ENCODE measurements at regions not wholly inside any gene's neighbourhood (a gene's known extent, or its start where the extent isn't known, plus 50 kb on each side); places are given as distances from the start of the nearest gene placed in this dataset.
"Not testable (repeated sequence)": the region's sequence is repeated elsewhere in the genome, so short reads cannot be mapped to it uniquely, and the experiment has no call there.

- H3K27me3 ChIP-seq (ENCODE audit: control insufficient read depth, insufficient read depth, low read length), result peaks cover 10% of the 10 kb centered on the region
- ChIA-PET POLR2A (ENCODE audit: unreplicated experiment) (no interaction called here), CTCF (no interaction called here)
- intact Hi-C loops (cut with micrococcal nuclease), result no loop called here
- H2AK5ac ChIP-seq (ENCODE audit: low read depth, low read length), result no peak overlapping the region
- no peaks in the 10 kb centered on the region for H4K20me1 ChIP-seq (ENCODE audit: insufficient read depth, low read length)
- in situ Hi-C loops (cut with MboI; ENCODE audit: low sequenced_read_pairs), result no loop called here
- H3K79me1 ChIP-seq (ENCODE audit: low read depth in 1 of 2, low read length in 2 of 2), result no peaks in the 10 kb centered on the region
- H3K9me1 ChIP-seq (ENCODE audit: insufficient read depth, low read length), result no peaks in the 10 kb centered on the region
- H2BK120ac ChIP-seq (ENCODE audit: low read depth, low read length), result no peak overlapping the region
- no peak overlapping the region for H4K5ac ChIP-seq (ENCODE audit: low read depth, low read length)
- H3K4me1 ChIP-seq (ENCODE audit: control insufficient read depth, insufficient read depth, low read length), result no peaks in the 10 kb centered on the region
- WGBS, 2 experiments (ENCODE audit: extremely low coverage in 2 of 2, insufficient read length in 1 of 2), result no CpG with 5 or more reads among the region's 4 CpGs
- no peaks in the 10 kb centered on the region for H3K9me3 ChIP-seq (ENCODE audit: control insufficient read depth, insufficient read depth, low read length)
- no peak overlapping the region for H3K27ac ChIP-seq (ENCODE audit: insufficient read depth, low read length)
- H2AFZ ChIP-seq (replicated peaks; ENCODE audit: low read length, poor library complexity), result no peak overlapping the region
- no peak overlapping the region for H2BK20ac ChIP-seq (ENCODE audit: low read depth, low read length)
- H2BK15ac ChIP-seq (ENCODE audit: low read depth, low read length), result no peak overlapping the region
- no peak overlapping the region for H3K18ac ChIP-seq (ENCODE audit: low read depth, low read length)
- H2BK5ac ChIP-seq (ENCODE audit: low read depth, low read length, poor library complexity, severe bottlenecking), result no peak overlapping the region
- DNase-seq, result no peak
- H3K23ac ChIP-seq (ENCODE audit: low read depth, low read length), result no peak overlapping the region
- dilution Hi-C loops (cut with HindIII; ENCODE audit: low sequenced_read_pairs, unreplicated experiment), result no loop called here
- H3K36me3 ChIP-seq (ENCODE audit: control insufficient read depth, insufficient read depth, low read length), result no peaks in the 10 kb centered on the region
- H4K91ac ChIP-seq (ENCODE audit: insufficient read depth, low read depth, low read length), result no peak overlapping the region
- TF ChIP-seq RFX5 (IDR thresholded peaks at IDR 0.05; ENCODE audit: low read depth, low read length), result no peak
- no peak for TF ChIP-seq USF2 (IDR thresholded peaks at IDR 0.05; ENCODE audit: low read depth, low read length)
- TF ChIP-seq FOS (IDR thresholded peaks at IDR 0.05; ENCODE audit: low read depth, low read length), result no peak
- no peak for TF ChIP-seq SMC3 (IDR thresholded peaks at IDR 0.05; ENCODE audit: low read depth, low read length)
- TF ChIP-seq BHLHE40 (IDR thresholded peaks at IDR 0.05; ENCODE audit: low read depth, low read length), result no peak
- TF ChIP-seq ELK1 (IDR thresholded peaks at IDR 0.05; ENCODE audit: borderline replicate concordance, low read depth, low read length), result no peak
- TF ChIP-seq RCOR1 (IDR thresholded peaks at IDR 0.05; ENCODE audit: insufficient replicate concordance, low read length), result no peak
- no peak for TF ChIP-seq POLR2A (IDR thresholded peaks at IDR 0.05; ENCODE audit: low read depth, low read length)
- H4K8ac ChIP-seq (ENCODE audit: low read depth in 2 of 2, low read length in 2 of 2), result no peak overlapping the region
- no peak overlapping the region for H3K9ac ChIP-seq (ENCODE audit: low read depth, low read length)
- no peak overlapping the region for H3K56ac ChIP-seq (ENCODE audit: extremely low read depth, insufficient read depth, low read length)
- H3K14ac ChIP-seq (replicated peaks; ENCODE audit: low read depth, low read length), result no peak overlapping the region
- no peak overlapping the region for H3K4me2 ChIP-seq (ENCODE audit: low read depth, low read length)
- no peak overlapping the region for H3K4me3 ChIP-seq (ENCODE audit: insufficient read depth, low read depth, low read length)
- H2AK9ac ChIP-seq (replicated peaks; ENCODE audit: low read depth, low read length, poor library complexity), result no peak overlapping the region
- H3K4ac ChIP-seq (ENCODE audit: low read depth, low read length), result no peak overlapping the region
- no TSS peak for BruUV-seq (replicated peaks)
- no peak for ATAC-seq (ENCODE audit: low read depth)
These were observed 170.3 kb upstream of the SPRED2 start for GRCh38 chr2:65602603-65603235.

- H2AK9ac ChIP-seq (replicated peaks; ENCODE audit: low read depth, low read length, poor library complexity); DNase-seq; H2BK120ac ChIP-seq (ENCODE audit: low read depth, low read length); CTCF ChIA-PET; H3K27me3 ChIP-seq (ENCODE audit: control insufficient read depth, insufficient read depth, low read length); H3K4ac ChIP-seq (ENCODE audit: low read depth, low read length); H3K23ac ChIP-seq (ENCODE audit: low read depth, low read length); H2BK5ac ChIP-seq (ENCODE audit: low read depth, low read length, poor library complexity, severe bottlenecking); H4K8ac ChIP-seq (ENCODE audit: low read depth in 2 of 2, low read length in 2 of 2); H3K36me3 ChIP-seq (ENCODE audit: control insufficient read depth, insufficient read depth, low read length); dilution Hi-C loops (cut with HindIII; ENCODE audit: low sequenced_read_pairs, unreplicated experiment); H4K91ac ChIP-seq (ENCODE audit: insufficient read depth, low read depth, low read length); H3K56ac ChIP-seq (ENCODE audit: extremely low read depth, insufficient read depth, low read length); H3K18ac ChIP-seq (ENCODE audit: low read depth, low read length); H3K9me1 ChIP-seq (ENCODE audit: insufficient read depth, low read length); H3K4me1 ChIP-seq (ENCODE audit: control insufficient read depth, insufficient read depth, low read length); intact Hi-C loops (cut with micrococcal nuclease); H3K4me3 ChIP-seq (ENCODE audit: insufficient read depth, low read depth, low read length); H3K4me2 ChIP-seq (ENCODE audit: low read depth, low read length); H2AK5ac ChIP-seq (ENCODE audit: low read depth, low read length); H2BK20ac ChIP-seq (ENCODE audit: low read depth, low read length); H2BK15ac ChIP-seq (ENCODE audit: low read depth, low read length); POLR2A ChIA-PET (ENCODE audit: unreplicated experiment); ATAC-seq (ENCODE audit: low read depth); H4K20me1 ChIP-seq (ENCODE audit: insufficient read depth, low read length); H3K27ac ChIP-seq (ENCODE audit: insufficient read depth, low read length); BruUV-seq (replicated peaks); H3K9ac ChIP-seq (ENCODE audit: low read depth, low read length); in situ Hi-C loops (cut with MboI; ENCODE audit: low sequenced_read_pairs); H4K5ac ChIP-seq (ENCODE audit: low read depth, low read length); H3K14ac ChIP-seq (replicated peaks; ENCODE audit: low read depth, low read length); H2AFZ ChIP-seq (replicated peaks; ENCODE audit: low read length, poor library complexity); H3K79me1 ChIP-seq (ENCODE audit: low read depth in 1 of 2, low read length in 2 of 2); H3K9me3 ChIP-seq (ENCODE audit: control insufficient read depth, insufficient read depth, low read length): not testable (repeated sequence)
- no CpG with 5 or more reads among the region's 33 CpGs for WGBS, 2 experiments (ENCODE audit: extremely low coverage in 2 of 2, insufficient read length in 1 of 2)
These were observed 168.5 kb upstream of the SPRED2 start for GRCh38 chr2:65600871-65601270.

Measured in IMR-90 (cell line).